Muscle of arm (tissue), 1 donor: ENCODE measurements at regions not wholly inside any gene's neighbourhood (a gene's known extent, or its start where the extent isn't known, plus 50 kb on each side); places are given as distances from the start of the nearest gene placed in this dataset.

Experiments
- DNase-seq: peaks from one replicate; pipeline ENCODE4 v3.0.0-alpha.2; 2013

DNA sequence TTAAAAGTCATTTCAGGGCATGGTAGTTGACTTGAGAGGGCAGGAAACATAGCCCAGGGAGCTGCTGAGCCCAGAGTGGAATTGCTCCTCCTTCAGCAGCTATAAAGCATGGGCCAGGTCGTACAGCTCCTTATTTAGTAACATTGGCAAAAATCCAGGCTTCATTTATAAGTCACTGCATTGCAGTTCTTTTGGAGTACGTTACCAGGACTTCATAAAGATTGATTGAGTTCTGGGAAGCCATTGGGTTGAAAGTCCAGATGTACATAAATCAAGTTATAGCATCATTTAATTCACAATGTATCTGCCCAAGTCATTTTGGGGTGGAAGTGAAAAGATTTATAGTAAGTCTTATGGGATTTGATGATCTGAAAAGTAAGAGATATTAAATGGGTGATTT lies 53.0 kb upstream of the ANKEF1 start:
- DNase-seq, result no peak

DNA sequence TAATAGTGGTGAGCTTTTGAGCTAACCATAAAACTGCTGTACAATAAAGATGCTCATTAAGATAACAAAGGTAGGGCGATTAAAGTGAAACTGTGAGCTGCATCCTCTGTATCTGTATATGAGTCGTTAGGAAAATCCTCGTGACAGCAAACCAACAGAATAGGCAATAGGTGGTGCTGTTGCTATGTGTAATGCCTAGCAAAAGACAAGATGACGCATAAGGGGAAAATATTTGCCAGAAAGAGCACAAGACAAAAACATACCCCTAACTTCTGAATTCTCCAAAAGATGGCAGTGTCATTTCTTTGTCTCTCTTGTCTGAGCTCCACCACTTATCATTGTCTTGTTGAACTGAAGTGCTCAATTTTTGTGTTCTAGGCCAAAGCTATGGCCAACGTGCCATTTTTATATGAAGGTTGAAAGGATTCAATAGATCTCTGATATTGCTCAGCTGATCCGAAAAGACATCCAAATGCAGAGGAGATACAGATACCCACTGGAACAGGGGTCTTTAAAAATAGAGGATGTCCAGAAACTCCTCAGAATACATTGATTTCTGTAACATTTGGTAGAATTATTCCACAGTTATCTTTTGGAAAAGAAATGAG lies 56.3 kb upstream of the ANKEF1 start:
- DNase-seq, result peak; percentile 79

DNA sequence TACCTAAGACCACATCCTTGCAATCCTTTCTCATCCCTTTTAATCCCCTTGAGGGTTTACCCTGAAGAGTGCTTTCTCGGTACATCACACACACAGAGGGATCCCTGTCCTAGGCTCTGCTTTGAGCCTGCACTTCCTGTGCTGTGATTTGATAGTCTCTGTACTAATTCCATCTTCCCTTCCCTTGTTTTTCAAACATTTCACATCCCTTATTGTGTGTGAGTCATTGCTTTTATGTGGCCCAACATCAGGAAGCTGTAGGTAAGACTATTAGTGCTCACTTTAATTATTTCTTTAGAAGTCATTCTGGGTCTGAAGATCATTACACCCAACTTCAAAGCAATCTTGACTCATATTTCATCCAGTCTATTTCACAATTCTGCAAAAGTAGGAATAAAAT lies 57.2 kb upstream of the ANKEF1 start:
- no peak for DNase-seq

DNA sequence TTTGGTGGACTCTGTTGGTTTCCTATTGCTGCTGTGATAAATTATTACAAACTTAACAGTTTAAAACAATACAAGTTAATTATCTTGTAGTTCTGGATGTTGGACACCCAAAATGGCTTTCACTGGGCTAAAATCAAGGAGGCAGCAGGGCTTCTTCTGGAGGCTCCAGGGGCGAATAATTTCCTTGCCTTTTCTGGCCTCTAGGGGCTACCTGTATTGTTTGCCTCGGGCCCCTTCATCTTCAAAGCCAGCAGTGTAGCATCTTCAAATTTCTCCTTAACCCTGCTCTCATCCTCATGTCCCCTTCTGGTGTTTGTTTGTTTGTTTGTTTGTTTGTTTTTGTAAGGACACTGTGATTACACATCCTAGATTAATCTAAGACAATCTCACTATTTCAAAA lies 60.5 kb upstream of the ANKEF1 start:
- DNase-seq, result no peak

DNA sequence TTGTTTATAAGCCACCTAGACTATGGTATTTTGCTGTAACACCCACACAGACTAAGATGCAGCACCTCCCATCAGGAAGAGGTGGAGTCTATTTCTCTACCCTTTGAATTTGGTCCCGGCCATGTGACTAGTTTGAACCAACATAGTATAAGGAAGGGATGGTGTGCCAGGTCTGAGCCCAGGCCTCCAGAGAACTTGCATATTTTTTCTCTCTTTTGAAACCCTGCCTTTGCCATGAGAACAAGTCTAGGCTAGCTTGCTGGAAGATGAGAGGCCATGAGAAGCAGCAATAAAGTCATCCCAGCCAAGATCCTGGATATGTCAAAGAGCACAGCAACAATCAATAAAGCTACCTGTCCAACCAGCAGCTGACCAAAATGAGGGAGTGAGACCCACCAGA lies 63.0 kb upstream of the ANKEF1 start:
- DNase-seq, result no peak

DNA sequence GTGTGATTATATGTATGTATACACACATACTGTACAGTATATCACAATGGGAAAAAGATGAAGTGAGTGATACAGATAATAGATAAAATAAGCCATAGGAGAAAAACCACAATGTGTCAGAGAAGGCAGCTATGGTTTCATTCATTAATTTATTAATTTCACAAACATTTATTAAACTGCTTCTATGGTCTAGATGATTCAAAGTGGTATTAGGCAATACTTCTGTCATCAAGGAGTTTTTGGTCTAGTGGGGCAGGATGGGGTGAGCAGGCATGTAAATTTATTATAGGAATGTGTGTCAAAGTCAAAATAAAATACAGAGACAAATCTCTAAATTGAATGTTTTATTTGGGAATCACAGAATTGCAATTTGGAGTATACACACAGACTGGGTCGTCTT lies 65.2 kb upstream of the ANKEF1 start:
- no peak for DNase-seq

DNA sequence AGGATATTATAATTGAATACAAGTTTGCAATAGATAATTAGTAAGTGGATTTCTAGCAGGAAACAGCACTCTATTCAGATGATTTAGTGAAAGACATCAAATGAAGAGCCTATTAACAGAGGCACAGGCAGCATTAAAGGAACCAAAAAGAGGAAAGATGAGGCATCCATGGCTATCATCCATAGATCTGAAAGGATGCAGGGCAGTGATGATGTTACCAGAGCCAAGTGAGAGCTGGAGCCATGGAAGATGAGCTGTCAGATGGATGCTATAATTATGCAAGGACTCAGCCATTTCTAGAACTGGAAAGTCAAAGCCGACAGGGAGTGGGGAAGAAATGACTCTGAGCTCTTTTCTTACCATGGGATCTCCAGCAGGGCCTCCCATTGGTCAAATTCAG lies 66.8 kb upstream of the ANKEF1 start:
- DNase-seq, result no peak

DNA sequence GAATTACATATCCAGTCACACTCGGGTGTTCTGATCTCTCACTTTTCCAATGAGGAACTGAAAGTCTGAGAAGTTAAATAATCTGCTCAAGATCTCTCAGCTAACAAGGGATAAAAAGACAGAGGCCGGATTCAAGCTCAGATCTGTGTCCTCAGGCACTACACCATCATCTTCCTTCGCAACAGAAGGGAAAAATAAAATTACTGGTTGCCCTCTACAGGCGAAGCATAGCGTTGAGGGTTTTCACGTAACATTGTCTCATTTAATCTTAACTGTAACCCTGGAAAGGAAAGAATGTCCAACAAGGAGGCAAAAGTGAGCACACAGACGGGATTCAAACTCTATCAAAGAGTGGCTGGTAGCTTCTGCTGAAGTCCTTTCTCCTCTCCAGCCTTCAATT lies 67.8 kb upstream of the ANKEF1 start:
- DNase-seq, result no peak

DNA sequence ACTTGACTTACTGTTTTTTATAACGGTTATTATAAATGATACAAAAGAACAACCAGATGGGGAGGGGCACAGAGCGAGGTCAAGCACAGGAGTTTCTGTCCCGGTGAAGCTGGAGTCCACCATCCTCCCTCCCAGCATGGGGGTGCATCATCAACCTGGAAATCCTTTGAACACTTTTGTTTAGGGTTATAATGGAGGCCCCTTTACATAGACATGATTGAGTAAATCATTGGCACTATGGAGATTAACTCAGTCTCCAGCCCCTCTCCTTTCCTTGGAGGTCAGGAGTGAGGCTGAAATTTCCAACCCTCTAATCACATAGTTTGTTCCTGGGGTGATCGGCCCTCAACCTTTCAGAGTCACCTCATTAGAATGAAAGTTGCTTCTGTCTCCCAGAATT lies 71.8 kb upstream of the ANKEF1 start:
- no peak for DNase-seq

DNA sequence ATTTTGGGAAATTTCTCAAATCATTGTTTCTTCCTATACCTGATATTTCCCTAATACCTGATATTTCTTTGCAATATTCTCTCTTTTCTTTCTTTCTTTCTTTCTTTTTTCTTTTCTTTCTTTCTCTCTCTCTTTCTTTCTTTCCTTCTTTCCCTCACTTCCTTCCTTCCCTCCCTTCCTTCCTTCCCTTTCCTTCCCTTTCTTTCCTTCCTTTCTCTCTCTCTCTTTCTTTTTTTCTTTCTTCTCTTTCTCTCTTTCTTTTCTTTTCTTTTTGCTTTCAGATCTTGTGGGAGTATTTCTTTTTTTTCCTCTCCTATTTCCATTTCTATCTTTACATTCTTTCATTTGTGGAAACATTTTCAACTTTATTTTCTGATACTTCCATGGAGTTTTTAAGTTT lies 76.1 kb upstream of the ANKEF1 start:
- no peak for DNase-seq

DNA sequence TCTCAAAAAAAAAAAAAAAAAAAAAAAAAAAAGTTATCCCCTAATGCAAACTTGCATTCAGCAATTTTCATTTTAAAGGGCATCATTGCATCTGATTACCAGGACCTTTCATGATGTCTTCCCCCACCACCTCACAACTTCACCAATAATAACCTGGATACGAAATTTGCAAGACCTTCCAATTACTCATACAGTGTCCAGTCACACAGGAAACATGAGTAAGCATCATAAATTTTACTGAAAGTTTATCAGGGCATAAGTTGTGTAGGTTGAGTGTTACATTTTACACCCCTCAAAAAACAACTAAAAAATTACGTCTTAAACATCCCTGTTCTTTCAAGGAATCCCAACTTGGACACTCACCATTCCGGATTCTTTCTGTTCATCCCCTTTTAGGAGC lies 79.1 kb upstream of the ANKEF1 start:
- no peak for DNase-seq

DNA sequence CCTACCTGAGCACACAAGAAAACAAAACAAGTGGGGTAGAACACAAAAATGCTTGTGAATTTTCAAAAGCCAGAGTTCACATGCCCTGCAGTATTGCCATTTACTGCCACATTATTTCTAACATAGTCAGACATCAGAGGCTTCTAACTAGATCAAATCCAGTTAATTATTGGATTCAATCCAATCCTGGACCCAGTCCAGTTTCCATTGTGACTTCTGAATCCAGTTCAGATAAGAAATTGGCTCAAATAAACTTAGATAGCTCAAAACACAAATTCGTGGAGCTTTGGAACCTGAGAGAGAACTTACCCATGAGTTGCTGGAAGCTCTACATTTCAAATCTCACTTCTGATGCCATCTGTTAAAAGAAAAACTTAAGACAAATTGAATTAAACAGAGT lies 85.2 kb upstream of the ANKEF1 start:
- no peak for DNase-seq

DNA sequence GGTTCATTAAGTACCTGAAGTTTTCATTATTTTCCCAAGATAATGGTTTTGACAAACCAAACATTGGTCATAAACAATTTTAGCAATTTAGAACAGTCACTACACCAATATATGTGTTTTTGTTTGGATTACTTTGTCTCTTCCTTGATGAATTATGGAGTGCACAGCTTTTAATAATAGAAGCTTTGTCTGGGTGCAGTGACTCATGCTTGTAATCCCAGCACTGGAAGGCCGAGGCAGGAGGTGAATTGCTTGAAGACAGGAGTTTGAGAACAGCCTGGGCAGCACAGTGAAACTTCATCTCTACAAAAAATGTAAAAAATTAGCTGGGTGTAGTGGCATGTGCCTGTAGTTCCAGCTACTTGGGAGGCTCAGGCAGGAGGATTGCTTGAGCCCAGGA lies 89.4 kb upstream of the ANKEF1 start:
- no peak for DNase-seq

DNA sequence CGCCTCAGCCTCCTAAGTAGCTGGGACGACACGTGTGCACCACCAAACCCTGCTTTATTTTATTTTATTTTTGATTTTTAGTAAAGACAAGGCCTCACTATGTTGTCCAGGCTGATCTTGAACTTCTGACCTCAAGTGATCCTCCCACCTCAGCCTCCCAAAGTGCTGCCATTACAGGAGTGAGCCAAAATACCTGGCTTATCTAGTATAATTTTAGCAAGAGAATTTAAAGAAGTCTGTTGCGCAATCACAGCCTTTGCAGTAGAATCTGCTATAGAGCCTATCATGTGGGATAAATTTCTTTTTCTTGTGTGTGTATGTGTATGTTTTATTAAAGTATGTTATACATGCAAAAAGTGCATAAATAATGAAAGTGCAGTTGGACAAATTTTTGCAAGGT lies 92.1 kb upstream of the ANKEF1 start:
- no peak for DNase-seq

DNA sequence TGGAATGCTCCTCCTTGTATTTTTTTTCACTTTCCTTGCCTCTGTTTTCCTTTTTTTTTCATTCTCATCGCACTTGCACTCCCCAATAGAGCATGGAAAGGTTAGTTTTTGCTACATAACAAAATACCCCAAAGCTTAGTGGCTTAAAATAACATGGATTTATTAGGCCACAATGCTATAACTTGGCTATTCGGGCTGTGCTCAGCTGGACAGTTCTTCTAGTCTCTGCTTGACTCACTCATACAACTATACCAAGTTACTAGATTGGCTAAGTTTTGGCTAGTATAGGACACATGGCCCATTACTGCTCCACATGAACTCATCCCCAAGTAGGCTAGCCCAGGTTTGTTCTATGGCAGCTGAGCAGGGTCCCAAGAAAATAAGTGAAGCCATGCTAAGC lies 94.5 kb upstream of the ANKEF1 start:
- no peak for DNase-seq

DNA sequence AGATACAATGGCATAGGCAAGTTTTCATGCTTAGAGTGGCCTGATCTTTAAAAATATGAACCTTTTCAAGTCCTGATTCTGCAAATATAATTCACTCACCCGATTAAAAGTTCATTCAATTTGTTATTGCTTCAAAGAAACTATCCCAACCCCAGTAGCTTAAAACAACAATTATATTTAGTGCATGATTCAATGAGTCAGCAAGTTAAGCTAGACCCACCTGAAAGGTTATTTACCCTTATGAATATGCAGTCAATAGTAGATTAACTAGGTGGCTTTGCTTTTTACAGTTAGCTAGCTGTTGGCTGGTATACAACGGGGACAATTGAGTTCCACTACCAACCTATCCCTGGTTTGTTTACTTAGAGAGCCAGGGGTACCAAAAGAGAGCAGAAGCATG lies 95.6 kb upstream of the ANKEF1 start:
- DNase-seq, result no peak

DNA sequence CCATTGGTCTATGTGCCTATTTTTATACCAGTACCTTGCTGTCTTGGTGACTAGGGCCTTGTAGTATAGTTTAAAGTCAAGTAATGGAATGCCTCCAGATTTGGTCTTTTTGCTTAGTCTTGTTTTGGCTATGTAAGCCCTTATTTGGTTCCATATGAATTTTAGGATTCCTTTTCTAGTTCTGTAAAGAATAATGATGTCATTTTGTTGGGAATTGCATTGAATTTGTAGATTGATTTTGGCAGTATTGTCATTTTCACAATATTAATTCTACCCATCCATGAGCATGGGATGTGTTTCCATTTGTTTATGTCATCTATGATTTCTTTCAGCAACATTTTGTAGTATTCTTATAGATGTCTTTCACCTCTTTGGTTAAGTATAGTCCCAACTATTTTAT lies 96.4 kb upstream of the PAK5 start:
- DNase-seq, result no peak

DNA sequence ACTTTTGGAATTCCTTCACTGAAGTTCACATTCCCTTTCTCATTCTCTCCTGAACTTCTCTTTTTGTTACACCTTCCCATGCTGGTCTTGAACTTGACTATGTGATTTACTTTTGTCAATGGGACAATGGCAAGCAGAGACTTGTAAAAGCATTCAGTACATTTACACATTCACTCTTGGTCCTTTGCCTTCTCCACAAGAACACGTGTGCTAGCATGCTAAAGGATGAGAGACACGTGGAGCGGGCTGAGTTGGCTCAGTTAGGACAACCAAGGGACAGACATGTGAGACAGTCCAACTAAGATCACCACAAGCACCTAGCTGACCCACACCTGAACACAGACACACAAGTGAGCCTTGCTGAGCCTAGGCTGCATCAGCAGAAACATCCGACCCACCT lies 91.3 kb upstream of the PAK5 start:
- no peak for DNase-seq

DNA sequence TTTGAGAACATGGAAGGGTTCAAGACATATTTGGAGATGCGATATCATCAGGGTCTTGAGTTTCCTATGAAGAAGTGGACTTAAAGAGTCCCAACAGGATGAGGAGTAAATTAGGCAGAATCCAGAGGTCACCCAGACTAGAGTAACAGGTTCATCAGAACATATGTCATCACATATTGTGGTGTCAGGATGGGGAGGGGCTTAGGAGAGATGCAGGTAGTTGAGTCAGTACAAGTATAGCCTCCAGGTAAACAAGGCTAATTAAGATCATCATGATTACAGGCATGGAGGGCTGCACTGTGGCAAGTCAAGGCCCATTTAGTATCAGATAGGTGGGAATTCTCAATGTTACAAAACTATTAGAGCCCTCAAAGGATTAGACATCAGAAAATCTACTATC lies 90.1 kb upstream of the PAK5 start:
- no peak for DNase-seq

DNA sequence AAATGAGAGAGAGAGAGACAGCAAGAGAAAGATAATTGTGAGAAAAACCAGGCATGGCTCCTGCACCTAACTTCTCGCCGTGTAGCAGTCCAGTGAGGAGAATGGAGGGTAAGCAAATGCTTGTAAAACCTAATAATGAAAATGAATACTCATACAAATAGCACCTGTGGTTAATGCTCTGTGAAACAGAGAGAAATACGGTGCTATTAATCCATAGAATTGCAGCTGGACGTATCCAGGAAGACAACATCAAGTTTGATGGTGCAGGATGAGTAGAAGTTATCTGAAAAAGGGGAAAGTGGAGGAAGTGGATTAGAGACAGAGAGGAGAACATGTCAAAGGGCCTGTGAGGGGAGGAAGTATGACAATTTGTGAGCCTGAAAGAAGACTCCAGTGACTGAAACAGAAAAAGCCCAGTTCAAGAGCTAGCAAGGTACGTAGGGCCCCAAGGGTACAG lies 89.4 kb upstream of the PAK5 start:
- no peak for DNase-seq

DNA sequence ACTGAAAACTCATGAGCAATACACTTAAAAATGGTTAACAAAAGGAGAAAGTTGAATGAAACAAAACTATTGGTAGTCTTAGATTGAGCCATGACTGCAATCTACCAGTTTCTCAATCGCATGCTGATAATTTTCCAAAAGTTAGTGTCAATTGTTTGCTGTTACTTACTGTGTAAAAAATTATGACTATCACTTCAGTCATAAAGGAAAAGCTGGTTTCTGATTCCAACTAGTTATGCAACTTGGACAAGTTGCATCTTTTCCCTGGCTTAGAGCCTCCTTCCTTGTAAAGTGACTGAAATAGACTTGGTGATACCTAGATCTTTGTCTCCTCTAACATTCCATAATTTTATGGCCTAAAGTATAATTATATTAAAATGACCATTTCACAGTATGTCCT lies 88.3 kb upstream of the PAK5 start:
- DNase-seq, result no peak

DNA sequence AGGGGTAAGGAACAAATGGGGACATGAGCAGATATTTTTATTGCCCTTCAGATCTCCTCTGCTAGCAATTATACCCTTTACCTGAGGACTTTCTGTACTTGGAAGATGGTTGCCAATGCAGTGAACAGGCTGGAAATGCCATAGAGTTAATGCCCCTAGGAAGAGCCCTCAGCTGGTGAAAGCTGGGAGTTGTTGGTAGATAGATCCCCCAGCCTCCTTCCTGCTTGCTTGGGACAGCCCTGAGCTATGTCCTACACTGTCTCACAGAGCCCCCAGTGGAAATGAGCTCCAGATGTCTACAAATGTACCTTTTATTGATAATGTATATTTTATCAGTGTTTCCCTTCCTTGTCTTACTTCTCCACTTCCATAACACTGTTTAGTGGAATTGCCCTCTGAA lies 87.6 kb upstream of the PAK5 start:
- no peak for DNase-seq

DNA sequence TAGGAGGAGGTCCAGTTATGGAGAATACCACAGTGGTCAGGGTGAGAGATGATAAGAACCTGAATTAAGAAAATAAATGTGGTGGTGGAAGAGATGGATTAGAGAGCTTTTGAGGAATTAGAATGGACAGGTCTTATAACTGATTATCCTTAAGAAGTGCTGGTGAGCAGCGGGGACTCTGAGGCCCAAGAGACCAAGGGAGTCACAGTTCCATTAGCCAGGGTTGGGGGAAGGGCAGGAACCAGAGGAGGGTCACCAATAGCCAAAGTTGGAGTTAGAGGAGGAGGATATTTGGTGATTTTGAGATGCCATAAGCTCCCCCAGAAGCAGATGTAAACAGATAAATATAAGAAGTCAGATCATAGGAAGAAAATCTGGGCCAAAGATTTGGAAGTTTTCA lies 87.1 kb upstream of the PAK5 start:
- DNase-seq, result no peak

DNA sequence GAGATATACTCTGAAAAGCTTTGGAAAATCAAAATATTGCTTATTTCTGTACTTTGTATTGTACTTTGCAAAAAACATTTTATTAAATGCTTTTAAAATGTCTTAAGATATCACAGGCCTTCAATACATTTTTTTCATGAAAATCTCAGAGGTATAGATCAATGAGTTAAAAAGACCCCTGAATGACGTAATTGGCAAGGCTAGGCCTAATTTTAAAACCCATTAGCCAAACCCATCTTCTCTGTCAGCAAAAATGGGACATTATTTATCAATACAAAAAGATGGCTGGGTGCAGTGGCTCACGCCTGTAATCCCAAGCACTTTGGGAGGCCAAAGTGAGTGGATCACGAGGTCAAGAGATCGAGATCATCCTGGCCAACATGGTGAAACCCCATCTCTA lies 84.8 kb upstream of the PAK5 start:
- no peak for DNase-seq

DNA sequence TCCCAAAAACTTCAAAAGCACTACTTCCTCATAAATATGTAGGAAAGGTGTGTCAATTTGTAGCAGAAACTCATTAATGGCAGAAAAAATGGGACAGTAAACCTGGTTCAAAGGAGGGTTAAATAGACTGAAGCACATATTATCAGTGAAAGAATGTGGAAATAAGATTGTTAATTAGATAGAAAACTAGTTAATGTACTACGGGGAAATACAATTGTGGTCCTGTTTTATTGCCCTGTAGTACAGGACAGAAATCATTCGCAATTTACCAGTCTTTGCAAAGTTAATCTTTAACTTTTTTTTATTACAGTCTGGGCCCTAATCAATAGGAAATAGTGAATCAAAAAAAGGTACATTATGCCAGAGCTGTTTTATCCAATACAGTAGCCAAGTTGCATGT lies 82.0 kb upstream of the PAK5 start:
- DNase-seq, result no peak
